KBM-7 (cell line): ENCODE measurements at regions not wholly inside any gene's neighbourhood (a gene's known extent, or its start where the extent isn't known, plus 50 kb on each side); places are given as distances from the start of the nearest gene placed in this dataset.
"Not testable (repeated sequence)": the region's sequence is repeated elsewhere in the genome, so short reads cannot be mapped to it uniquely, and the experiment has no call there.

Source experiments
- DNase-seq: peaks from one replicate; pipeline ENCODE4 v3.0.0-alpha.2; 2015
- in situ Hi-C: fragments of 300-500 bp; cut with MboI; formaldehyde crosslinking; loops from 2 replicates; pipeline ENCODE4 v1.14.3; 2020; ENCODE audit warnings: low sequenced_read_pairs, low pct_unique_long_range_greater_than_20kb, mixed read lengths

GRCh38 chr12:126960221-126960620 is 1306.7 kb upstream of the TMEM132C start:
- no peak for DNase-seq
- in situ Hi-C loops = no loop called here

GRCh38 chr12:126960709-126961108 is 1306.3 kb upstream of the TMEM132C start:
- in situ Hi-C loops = no loop called here
- no peak for DNase-seq

- DNase-seq = no peak
- in situ Hi-C loops = no loop called here
Measured at GRCh38 chr12:126963825-126964224, 1303.1 kb upstream of the TMEM132C start.

- in situ Hi-C loops = no loop called here
- DNase-seq = no peak
Measured at GRCh38 chr12:126966498-126966897, 1300.5 kb upstream of the TMEM132C start.

GRCh38 chr12:126967152-126967551 is 1299.8 kb upstream of the TMEM132C start:
- in situ Hi-C loops = no loop called here
- DNase-seq = no peak

- in situ Hi-C loops = no loop called here
- peak; percentile 1 for DNase-seq
Measured at GRCh38 chr12:126974779-126975178, 1292.2 kb upstream of the TMEM132C start.

GRCh38 chr12:126976579-126976978 is 1290.4 kb upstream of the TMEM132C start:
- in situ Hi-C loops = no loop called here

GRCh38 chr12:126979564-126979963 is 1287.4 kb upstream of the TMEM132C start:
- in situ Hi-C loops, DNase-seq: not testable (repeated sequence)

More at GRCh38 chr12:126976579-126976978, 1290.4 kb upstream of the TMEM132C start:
- DNase-seq = no peak

GRCh38 chr12:126982707-126983106 is 1284.3 kb upstream of the TMEM132C start:
- in situ Hi-C loops = no loop called here
- no peak for DNase-seq

- in situ Hi-C loops, DNase-seq: not testable (repeated sequence)
Measured at GRCh38 chr12:126983735-126984134, 1283.2 kb upstream of the TMEM132C start.

- DNase-seq, in situ Hi-C loops: not testable (repeated sequence)
Measured at GRCh38 chr12:126985663-126986062, 1281.3 kb upstream of the TMEM132C start.

GRCh38 chr12:126989532-126989931 is 1277.4 kb upstream of the TMEM132C start:
- DNase-seq = no peak
- in situ Hi-C loops = no loop called here

- no peak for DNase-seq
- in situ Hi-C loops = no loop called here
Measured at GRCh38 chr12:126993898-126994297, 1273.1 kb upstream of the TMEM132C start.

- DNase-seq = no peak
Measured at GRCh38 chr12:126994599-126994998, 1272.4 kb upstream of the TMEM132C start.

GRCh38 chr12:126998031-126998430 is 1268.9 kb upstream of the TMEM132C start:
- in situ Hi-C loops = no loop called here
- DNase-seq = no peak

More at GRCh38 chr12:126994599-126994998, 1272.4 kb upstream of the TMEM132C start:
- in situ Hi-C loops = no loop called here

- in situ Hi-C loops = no loop called here
- DNase-seq = no peak
Measured at GRCh38 chr12:126998747-126999285, 1268.2 kb upstream of the TMEM132C start.

- no peak for DNase-seq
- in situ Hi-C loops = no loop called here
Measured at GRCh38 chr12:126999352-126999751, 1267.6 kb upstream of the TMEM132C start.

GRCh38 chr12:127005406-127005805 is 1261.6 kb upstream of the TMEM132C start:
- DNase-seq = no peak
- in situ Hi-C loops = no loop called here

GRCh38 chr12:127006972-127007371 is 1260.0 kb upstream of the TMEM132C start:
- in situ Hi-C loops = no loop called here
- no peak for DNase-seq

GRCh38 chr12:127008755-127009403 is 1258.1 kb upstream of the TMEM132C start:
- in situ Hi-C loops = no loop called here
- DNase-seq = no peak

- in situ Hi-C loops = no loop called here
- DNase-seq = no peak
Measured at GRCh38 chr12:127012109-127012508, 1254.9 kb upstream of the TMEM132C start.
